HAP-1 (cell line): ENCODE measurements at regions not wholly inside any gene's neighbourhood (a gene's known extent, or its start where the extent isn't known, plus 50 kb on each side); places are given as distances from the start of the nearest gene placed in this dataset.
"Not testable (repeated sequence)": the region's sequence is repeated elsewhere in the genome, so short reads cannot be mapped to it uniquely, and the experiment has no call there.

Experiments used
- DNase-seq, 2 experiments: peaks; one replicate each; pipeline ENCODE4 v3.0.0-alpha.2; 2016 to 2020; ENCODE audit warnings: low spot score in 2 of 2
- H3K27me3 ChIP-seq: fragments of 250-450 bp; sonication (Bioruptor Pico); 2 replicates; pipeline ENCODE4 v1.5.1; 2020; ENCODE audit warnings: low read depth, mild to moderate bottlenecking, moderate library complexity
- H3K36me3 ChIP-seq: fragments of 250-450 bp; sonication (Bioruptor Pico); replicated peaks from 2 replicates; pipeline ENCODE4 v1.5.1; 2020; ENCODE audit warnings: mild to moderate bottlenecking
- H3K4me1 ChIP-seq: fragments of 250-450 bp; sonication (Bioruptor Pico); 2 replicates; pipeline ENCODE4 v1.5.1; 2020; ENCODE audit warnings: mild to moderate bottlenecking
- H3K4me3 ChIP-seq: fragments of 250-450 bp; sonication (Bioruptor Pico); 2 replicates; pipeline ENCODE4 v1.5.1; 2020; ENCODE audit warnings: mild to moderate bottlenecking, moderate library complexity
- H3K9me3 ChIP-seq: fragments of 250-450 bp; sonication (Bioruptor Pico); 2 replicates; pipeline ENCODE4 v1.5.1; 2020; ENCODE audit warnings: mild to moderate bottlenecking, moderate library complexity
- in situ Hi-C: fragments of 300-500 bp; cut with MboI; formaldehyde crosslinking; loops from 3 replicates; pipeline ENCODE4 v1.14.3; 2020; ENCODE audit warnings: low sequenced_read_pairs, inconsistent platforms, mixed read lengths

DNA sequence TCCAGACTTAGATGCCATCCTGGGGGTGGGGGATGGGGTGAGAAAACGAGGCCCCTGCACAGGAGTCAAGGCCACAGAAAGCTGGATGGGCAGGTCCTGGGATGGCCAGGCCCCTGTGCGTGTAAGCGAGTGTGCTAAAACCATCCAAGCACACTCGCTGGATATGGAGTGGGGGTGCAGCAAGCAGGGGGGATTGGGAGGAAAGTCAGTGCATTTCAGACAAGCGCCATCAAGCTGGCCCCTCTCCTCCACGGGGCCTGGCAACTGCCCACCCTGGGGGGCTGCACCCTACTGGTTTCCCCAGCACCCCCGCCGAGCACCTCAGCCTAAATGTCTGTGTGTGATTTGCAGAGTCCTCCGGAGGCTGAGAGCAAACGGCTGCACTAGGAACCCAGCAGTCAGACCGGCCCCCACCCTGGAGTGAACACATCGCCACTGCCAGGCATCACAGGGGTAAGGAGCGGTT is 106.6 kb upstream of the ZNF469 start:
- in situ Hi-C loops, H3K4me3 ChIP-seq, H3K4me1 ChIP-seq, H3K36me3 ChIP-seq, H3K27me3 ChIP-seq, H3K9me3 ChIP-seq, DNase-seq: not testable (repeated sequence)

DNA sequence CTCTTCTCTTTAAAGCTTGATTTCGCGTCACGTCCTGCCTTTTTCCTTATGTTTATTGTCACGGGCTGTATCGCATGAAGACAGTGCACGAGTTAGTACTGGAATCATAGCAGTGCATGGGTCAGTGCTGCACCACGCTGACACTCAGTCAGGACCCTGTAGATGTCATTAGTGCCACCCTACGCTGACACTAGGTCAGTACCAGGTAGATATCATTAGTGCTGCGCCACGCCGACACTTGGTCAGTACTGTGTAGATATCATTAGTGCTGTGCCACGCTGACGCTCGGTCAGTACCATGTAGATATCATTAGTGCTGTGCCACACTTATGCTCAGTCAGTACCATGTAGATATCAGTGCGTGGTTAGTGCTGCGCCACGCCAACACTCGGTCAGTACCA is 106.2 kb upstream of the ZNF469 start:
- in situ Hi-C loops: no loop called here
- no peaks in the 10 kb centered on the region for H3K4me1 ChIP-seq
- no peaks in the 10 kb centered on the region for H3K27me3 ChIP-seq
- DNase-seq: no peak
- H3K36me3 ChIP-seq: no peaks in the 10 kb centered on the region
- H3K9me3 ChIP-seq: no peaks in the 10 kb centered on the region
- no peak overlapping the region for H3K4me3 ChIP-seq

DNA sequence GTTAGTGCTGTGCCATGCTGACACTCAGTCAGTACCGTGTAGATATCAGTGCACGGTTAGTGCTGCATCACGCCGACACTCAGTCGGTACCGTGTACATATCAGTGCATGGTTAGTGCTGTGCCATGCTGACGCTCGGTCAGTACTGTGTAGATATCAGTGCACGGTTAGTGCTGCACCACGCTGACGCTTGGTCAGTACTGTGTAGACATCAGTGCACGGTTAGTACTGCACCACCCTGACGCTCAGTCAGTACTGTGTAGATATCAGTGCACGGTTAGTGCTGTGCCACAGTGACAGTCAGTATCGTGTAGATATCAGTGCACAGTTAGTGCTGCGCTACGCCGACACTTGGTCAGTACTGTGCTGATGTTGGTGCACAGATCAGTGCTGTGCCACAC is 102.8 kb upstream of the ZNF469 start:
- in situ Hi-C loops: loop anchor here (10.0 kb wide), 1 partner anchor 155 kb away; no protein-coding TSS in a partner anchor
- Histone ChIP-seq H3K9me3 (no peaks in the 10 kb centered on the region), H3K36me3 (no peaks in the 10 kb centered on the region), H3K27me3 (no peaks in the 10 kb centered on the region), H3K4me3 (no peak overlapping the region), H3K4me1 (no peaks in the 10 kb centered on the region)
- no peak for DNase-seq

DNA sequence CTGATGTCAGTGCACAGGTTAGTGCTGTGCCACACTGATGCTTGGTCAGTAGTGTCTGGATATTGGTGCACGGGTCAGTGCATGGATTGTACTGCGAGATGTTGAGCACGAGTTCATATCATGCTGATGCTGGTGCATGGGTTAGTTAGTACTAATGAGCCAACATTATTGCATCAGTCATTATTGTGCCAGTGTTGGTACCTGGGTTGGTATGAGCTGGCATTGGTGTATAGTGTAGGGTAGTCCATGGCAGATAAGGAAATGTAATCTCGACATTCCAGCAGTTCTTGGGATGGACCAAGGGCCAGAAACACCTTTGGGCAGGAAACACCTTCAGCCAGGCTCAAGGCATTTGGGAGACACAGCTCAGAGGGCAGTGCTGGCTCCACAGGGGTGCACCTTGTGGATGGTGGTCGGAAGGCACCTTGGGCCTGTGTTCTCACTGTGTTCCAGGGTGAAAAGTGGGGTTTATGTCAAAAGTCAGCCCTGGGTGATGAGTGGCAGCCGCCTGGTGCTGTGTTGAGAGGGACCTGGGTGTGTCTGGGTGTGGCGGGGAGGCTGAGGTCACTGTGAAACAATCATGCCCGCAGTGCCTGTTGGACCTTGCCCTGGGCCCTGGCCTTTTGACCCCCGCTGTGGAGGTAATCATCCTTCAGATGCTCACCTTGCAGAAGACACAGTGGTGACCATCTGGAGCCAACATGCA is 100.7 kb upstream of the ZNF469 start:
- no peak for DNase-seq
- Histone ChIP-seq H3K27me3 (no peaks in the 10 kb centered on the region), H3K4me3 (no peak overlapping the region), H3K36me3 (no peaks in the 10 kb centered on the region), H3K9me3 (no peaks in the 10 kb centered on the region), H3K4me1 (no peaks in the 10 kb centered on the region)
- in situ Hi-C loops: loop anchor here (10.0 kb wide), 1 partner anchor 153 kb away; no protein-coding TSS in a partner anchor

DNA sequence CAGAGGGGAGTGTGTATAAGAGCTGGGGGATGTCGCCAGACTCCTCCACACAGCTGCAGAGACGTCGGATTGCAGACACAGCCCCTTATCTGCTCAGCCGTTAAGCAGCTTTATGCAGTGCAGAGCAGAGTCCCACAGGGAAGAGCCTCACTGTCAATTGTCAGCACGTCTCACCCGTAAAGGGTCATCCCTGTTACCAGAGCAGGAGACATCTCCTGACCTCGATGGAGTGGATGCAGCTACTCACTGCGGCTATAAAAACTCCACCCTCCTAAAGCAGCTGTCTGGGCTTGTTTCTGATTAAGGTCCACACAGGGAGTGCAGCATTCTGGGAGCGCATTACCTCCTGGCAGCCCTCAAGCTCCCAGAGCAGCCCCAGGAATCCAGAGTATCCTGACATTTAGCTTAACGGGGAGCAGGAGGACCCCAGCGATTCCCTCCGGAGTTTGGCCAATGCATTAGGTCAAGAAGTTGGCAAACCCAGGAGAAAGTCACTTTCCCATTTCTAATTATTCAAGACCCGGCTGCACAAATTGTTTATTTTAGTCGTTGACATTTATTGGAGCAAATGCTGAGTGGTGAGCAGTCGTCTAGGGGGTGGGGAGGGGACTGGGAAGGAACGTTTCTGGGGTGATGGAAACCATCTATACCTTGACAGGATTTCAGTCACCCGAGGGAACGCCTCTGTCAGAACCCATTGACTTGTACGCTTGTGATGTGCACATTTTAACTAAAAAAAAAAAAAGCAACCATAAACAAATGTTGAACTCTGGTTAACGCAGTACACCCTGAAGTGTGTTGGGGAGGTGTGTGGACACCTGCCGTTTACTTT is 100.0 kb upstream of the ZNF469 start:
- in situ Hi-C loops: loop anchor here (10.0 kb wide), 1 partner anchor 152 kb away; no protein-coding TSS in a partner anchor
- Histone ChIP-seq H3K4me3 (no peak overlapping the region), H3K4me1 (no peaks in the 10 kb centered on the region), H3K9me3 (no peaks in the 10 kb centered on the region), H3K27me3 (no peaks in the 10 kb centered on the region), H3K36me3 (no peaks in the 10 kb centered on the region)
- DNase-seq: no peak

DNA sequence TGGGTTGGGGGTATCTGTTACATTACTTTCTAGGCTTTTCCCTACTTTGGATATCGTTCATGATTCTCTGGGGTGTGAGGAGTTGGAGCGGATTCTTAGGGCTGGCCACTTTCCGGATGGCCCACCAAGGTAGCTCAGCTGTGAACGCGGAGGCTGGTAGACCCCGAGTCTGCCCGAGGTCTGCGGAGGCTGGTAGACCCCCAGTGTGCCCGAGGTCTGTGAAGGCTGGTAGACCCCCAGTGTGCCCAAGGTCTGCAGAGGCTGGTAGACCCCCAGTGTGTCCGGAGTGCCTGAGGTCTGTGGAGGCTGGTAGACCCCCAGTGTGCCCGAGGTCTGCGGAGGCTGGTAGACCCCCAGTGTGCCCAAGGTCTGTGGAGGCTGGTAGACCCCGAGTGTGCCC is 99.2 kb upstream of the ZNF469 start:
- Histone ChIP-seq H3K36me3 (no peaks in the 10 kb centered on the region), H3K4me1 (no peaks in the 10 kb centered on the region), H3K27me3 (no peaks in the 10 kb centered on the region), H3K4me3 (no peak overlapping the region), H3K9me3 (no peaks in the 10 kb centered on the region)
- no peak for DNase-seq
- in situ Hi-C loops: loop anchor here (10.0 kb wide), 1 partner anchor 151 kb away; no protein-coding TSS in a partner anchor

DNA sequence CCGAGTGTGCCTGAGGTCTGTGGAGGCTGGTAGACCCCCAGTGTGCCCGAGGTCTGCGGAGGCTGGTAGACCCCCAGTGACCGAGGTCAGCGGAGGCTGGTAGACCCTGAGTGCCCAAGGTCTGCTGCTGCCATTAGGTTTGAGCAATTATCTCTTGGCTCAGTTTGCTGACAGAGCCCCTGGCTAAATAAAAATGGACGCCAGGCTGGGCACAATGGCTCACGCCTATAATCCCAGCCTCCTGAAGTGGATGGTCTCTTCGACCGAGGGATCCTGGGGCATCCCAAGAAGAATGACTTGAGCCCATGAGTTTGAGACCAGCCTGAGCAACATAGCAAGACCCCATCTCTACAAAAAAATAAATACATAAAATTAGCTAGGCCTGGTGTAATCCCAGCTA is 98.7 kb upstream of the ZNF469 start:
- Histone ChIP-seq H3K4me3 (no peak overlapping the region), H3K9me3 (no peaks in the 10 kb centered on the region), H3K27me3 (no peaks in the 10 kb centered on the region), H3K4me1 (no peaks in the 10 kb centered on the region), H3K36me3 (no peaks in the 10 kb centered on the region)
- no peak for DNase-seq
- in situ Hi-C loops: loop anchor here (10.0 kb wide), 1 partner anchor 151 kb away; no protein-coding TSS in a partner anchor

DNA sequence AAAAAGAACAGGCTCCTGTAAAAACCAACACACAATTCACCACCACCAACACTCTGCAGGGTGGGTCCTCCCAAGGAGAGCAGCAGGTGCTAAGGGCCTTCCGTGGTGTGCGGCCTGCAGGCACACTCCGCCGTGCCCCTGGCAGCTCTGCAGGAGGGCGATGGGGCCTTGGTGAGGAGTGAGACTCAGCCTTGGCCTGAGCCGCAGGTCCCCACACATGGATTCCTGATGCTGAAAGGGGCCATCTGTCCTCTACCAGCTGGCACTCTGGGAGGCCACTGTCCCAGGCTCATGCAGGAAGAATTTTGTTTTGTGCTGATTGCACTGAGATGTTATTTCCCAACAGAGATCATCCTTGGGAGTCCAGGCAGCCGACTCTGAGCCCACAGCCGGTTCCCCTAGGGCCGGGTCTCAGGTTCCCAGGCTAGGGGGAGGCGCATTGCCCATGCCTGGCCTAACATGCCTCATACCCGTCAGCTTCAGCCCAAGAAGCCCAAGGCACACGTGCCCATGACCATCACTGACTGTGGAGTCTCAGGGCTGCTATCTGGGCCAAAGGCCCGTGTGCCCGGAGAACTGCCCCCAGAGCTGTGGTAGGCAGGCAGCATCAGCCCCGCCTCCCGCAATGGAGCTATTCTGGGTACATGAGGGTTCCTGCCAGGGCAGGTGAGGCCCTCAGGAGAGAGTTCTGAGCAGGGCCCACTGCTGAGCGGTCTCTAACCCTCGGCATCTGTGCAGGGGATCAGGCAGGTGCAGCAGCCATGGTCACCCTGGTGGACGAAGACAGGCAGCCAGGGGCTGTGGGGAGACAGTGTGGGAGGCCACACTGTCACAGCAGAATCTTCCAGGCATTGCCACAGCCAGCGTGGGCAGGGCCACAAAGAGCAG is 97.9 kb upstream of the ZNF469 start:
- Histone ChIP-seq H3K4me1 (no peaks in the 10 kb centered on the region), H3K27me3 (no peaks in the 10 kb centered on the region; the same call in 1 of the 2 replicates), H3K4me3 (no peak overlapping the region), H3K9me3 (no peaks in the 10 kb centered on the region), H3K36me3 (no peaks in the 10 kb centered on the region)
- in situ Hi-C loops: loop anchor here (10.0 kb wide), 1 partner anchor 150 kb away; no protein-coding TSS in a partner anchor
- DNase-seq: no peak

DNA sequence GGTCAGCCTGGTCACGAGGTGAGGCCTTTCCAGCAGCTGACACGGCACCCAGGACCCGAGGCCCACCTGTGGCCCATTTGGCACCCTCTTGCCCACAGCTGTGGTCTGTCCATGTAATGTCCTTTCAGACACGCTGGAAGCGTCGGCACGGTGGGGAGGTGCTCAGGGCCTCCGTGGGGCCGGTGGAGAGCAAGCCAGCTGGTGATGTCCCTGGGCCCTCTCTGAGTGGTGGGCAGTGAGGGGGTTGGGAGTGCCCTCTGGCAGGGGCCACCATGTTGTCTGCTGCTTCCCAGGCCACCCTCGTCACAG is 97.3 kb upstream of the ZNF469 start:
- Histone ChIP-seq H3K27me3 (no peaks in the 10 kb centered on the region; the same call in 1 of the 2 replicates), H3K4me3 (no peak overlapping the region), H3K9me3 (no peaks in the 10 kb centered on the region), H3K36me3 (no peaks in the 10 kb centered on the region), H3K4me1 (no peaks in the 10 kb centered on the region)
- no peak for DNase-seq
- in situ Hi-C loops: loop anchor here (10.0 kb wide), 1 partner anchor 149 kb away; no protein-coding TSS in a partner anchor

DNA sequence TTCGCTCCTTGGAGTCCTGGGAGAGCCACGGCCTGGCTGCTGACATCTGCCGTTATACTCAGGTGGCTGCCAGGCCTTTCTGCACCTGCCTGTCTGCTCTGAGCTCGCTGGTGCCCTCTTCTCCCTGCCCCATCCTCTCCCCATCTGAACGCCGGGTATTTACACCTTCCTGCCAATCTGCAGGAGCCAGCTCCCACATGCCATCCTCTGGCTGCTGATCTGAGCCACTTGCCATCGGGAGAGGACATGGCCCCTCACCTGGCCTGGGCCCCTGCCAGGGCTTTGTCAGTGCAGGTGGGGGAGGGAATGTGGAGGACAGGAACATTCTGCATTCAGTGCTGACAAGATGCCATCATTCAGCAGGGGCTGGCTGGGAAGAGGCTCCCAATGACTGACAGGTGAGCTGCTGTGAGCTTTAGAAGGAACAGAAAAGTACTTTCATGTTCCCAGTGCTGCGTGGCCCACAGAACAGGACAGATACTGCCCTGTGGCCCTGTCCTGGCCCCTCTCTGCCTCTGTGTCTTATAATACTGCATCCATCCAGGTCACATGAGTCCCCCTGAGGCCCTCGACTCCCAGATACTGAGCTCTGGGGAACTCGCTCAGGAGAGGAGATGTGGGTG is 96.3 kb upstream of the ZNF469 start:
- no peaks in the 10 kb centered on the region for H3K4me1 ChIP-seq
- no peak overlapping the region for H3K4me3 ChIP-seq
- DNase-seq: no peak
- H3K9me3 ChIP-seq: no peaks in the 10 kb centered on the region
- no peaks in the 10 kb centered on the region; the same call in 1 of the 2 replicates for H3K27me3 ChIP-seq
- in situ Hi-C loops: loop anchor here (10.0 kb wide), 1 partner anchor 148 kb away; no protein-coding TSS in a partner anchor
- H3K36me3 ChIP-seq: no peaks in the 10 kb centered on the region

DNA sequence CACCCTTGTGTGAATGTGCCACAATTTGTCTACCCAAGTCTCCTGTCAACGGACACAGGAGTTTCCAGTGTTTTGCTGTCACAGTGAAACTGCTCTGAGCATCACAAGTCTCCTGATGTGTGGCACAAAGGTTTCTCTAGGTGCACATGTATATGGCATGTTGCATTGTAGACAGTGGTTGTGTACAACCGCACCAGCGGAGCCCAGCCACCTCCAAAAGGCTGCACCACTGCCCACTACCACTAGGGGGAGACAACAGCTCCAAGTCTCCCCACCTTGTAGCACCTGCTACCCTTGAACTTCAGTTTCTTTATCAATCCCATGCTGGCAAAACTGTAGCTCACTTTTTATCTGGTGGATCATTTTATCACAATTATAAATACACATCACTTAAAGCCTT is 95.5 kb upstream of the ZNF469 start:
- H3K36me3 ChIP-seq: no peaks in the 10 kb centered on the region
- peak; percentile 41 to 80 for DNase-seq
- in situ Hi-C loops: loop anchor here (10.0 kb wide), 1 partner anchor 148 kb away; no protein-coding TSS in a partner anchor
- no peak overlapping the region for H3K4me3 ChIP-seq
- no peaks in the 10 kb centered on the region for H3K9me3 ChIP-seq
- H3K27me3 ChIP-seq: no peaks in the 10 kb centered on the region; the same call in 1 of the 2 replicates
- no peaks in the 10 kb centered on the region for H3K4me1 ChIP-seq

DNA sequence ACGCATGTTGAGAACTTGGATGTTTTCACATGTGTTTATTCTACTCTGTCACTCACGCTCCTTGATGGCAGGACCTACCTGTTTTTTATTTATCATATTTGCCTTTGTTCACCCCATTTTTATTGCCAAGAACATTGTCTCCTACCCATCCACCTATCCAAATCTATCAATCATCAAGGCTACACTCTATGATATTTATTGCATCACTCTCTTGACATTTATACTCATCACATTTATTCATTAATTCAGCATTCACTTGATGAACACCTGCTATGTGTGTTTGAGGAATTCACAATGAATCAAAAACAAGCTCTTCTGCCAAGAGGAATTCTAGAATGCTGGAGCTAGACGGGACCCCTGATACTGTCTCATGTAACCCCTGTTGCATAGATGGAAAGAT is 94.5 kb upstream of the ZNF469 start:
- Histone ChIP-seq H3K4me1 (no peaks in the 10 kb centered on the region), H3K27me3 (no peaks in the 10 kb centered on the region; the same call in 1 of the 2 replicates), H3K4me3 (no peak overlapping the region), H3K9me3 (no peaks in the 10 kb centered on the region), H3K36me3 (no peaks in the 10 kb centered on the region)
- in situ Hi-C loops: loop anchor here (10.0 kb wide), 1 partner anchor 146 kb away; no protein-coding TSS in a partner anchor
- DNase-seq: no peak

DNA sequence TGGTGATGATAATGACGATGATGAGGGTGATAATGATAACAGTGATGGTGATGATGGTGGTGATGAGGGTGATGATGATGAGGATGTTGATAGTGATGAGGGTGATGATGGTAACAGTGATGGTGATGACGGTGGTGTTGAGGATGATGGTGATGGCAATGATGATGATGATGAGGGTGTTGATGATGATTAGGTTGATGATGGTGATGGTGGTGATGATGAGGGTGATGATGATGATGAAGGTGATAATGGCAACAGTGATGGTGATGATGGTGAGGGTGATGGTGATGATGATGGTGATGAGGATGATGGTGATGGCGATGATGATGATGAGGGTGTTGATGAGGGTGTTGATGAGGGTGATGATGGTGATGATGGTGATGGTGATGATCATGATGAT is 93.8 kb upstream of the ZNF469 start:
- no peak overlapping the region for H3K4me3 ChIP-seq
- no peaks in the 10 kb centered on the region for H3K4me1 ChIP-seq
- in situ Hi-C loops: loop anchor here (10.0 kb wide), 1 partner anchor 146 kb away; no protein-coding TSS in a partner anchor
- H3K36me3 ChIP-seq: no peaks in the 10 kb centered on the region
- no peaks in the 10 kb centered on the region for H3K9me3 ChIP-seq
- no peak for DNase-seq
- H3K27me3 ChIP-seq: no peaks in the 10 kb centered on the region; the same call in 1 of the 2 replicates
